Left forelimb (tissue), 1 donor: ENCODE measurements at regions not wholly inside any gene's neighbourhood (a gene's known extent, or its start where the extent isn't known, plus 50 kb on each side); places are given as distances from the start of the nearest gene placed in this dataset.
"Not testable (repeated sequence)": the region's sequence is repeated elsewhere in the genome, so short reads cannot be mapped to it uniquely, and the experiment has no call there.

Experiments used
- DNase-seq: peaks from one replicate; pipeline ENCODE4 v3.0.0-alpha.2; 2018; ENCODE audit warnings: low spot score

DNA sequence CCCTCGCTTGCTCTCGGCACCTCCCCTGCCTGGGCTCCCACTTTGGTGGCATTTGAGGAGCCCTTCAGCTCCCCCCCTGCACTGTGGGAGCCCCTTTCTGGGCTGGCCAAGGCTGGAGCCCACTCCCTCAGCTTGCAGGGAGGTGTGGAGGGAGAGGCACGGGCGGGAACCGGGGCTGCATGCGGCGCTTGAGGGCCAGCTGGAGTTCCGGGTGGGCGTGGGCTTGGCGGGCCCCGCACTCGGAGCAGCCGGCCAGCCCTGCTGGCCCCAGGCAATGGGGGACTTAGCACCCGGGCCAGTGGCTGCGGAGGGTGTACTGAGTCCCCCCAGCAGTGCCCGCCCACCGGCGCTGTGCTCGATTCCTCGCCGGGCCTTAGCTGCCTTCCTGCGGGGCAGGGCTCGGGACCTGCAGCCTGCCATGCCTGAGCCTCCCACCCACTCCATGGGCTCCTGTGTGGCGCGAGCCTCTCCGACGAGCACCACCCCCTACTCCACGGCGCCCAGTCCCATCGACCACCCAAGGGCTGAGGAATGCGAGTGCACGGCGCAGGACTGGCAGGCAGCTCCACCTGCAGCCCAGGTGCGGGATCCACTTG is 730.0 kb upstream of the SEMA6A start:
- not testable (repeated sequence) for DNase-seq

DNA sequence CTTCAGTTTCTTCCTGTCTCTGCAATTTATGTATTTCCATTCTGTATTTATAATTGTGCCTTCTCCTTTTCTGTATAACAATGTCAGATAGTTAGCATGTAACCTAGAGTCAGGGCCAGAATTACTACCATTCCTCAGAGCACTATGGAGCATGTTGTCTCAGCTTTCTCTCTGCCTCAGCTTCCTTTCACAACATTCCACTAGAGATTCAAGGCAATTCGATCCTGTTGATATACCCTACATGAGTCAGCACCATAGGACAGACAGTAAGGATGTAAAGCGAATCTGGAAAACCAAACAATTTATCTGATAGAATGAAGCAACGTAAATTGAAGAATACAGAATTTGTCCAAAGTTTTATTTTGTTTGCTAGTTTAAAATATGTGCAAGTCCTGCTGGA is 728.3 kb upstream of the SEMA6A start:
- DNase-seq, result no peak

DNA sequence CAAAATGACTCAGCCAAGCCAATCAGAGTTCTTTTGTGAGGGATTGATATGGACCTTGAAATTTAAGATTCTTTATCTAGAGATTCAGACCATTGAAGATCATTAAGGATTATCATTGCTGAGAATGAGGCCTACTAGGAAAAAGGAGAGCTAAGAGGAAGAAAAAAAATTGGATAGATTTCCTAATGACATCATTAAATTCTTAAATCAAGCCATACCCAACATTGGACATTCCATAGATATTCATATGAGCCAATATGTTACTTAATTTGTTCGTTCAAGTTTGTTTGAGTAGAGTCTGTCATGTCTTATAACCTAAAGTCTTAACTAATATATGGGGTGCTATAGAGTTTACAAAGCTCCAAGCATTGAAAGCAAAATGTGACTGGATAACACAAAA is 727.9 kb upstream of the SEMA6A start:
- DNase-seq, result no peak

DNA sequence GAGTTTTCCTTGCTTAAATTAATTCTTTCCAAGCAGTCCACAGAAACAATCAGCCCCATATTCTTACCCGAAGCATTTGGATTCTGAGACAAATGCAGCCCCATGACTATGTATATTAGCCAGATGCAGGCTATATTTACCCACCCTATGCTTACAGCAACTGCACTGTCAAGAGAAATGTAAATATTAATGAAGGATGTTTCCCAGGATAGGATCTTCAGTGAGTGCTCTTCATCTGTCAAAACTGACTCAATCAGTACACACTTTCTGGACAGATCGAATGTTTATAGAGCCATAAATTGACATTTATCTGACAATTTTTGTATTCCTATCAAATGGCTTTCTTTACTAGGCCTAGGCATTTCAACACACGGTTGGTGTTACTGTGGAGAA is 725.3 kb upstream of the SEMA6A start:
- no peak for DNase-seq

DNA sequence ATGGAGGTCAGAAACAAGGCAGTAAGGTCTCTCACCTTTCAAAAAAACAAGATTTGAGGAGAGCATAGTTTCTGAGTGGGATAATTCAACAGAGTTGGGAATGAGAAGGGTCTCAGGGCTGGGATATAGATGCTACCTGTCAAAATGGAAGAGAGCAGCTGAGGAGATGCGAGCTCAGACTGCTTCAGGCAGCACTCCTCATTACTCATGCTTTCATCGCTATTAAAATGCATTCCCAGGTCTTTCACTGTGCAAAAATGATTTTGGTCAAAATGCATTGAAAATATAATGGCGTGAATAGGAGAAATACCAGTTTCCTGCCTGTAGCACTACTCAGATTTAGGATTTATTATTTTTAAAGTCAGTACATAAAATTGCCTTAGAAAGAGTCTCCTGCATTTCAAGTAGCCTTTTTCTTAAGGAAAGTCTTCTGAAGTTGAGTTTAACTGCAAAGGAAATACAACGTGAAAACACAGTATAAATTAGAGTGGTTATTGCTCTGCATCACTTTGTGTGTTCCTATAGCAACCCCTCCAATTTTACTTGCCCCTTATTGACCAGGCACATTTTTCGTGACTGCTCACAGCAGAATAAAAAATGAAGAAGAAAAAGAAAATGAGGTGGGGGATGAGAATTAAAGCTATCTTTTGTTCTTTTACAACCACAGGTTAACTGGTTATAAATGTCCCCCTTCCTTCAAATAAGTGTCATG is 724.8 kb upstream of the SEMA6A start:
- DNase-seq, result no peak

DNA sequence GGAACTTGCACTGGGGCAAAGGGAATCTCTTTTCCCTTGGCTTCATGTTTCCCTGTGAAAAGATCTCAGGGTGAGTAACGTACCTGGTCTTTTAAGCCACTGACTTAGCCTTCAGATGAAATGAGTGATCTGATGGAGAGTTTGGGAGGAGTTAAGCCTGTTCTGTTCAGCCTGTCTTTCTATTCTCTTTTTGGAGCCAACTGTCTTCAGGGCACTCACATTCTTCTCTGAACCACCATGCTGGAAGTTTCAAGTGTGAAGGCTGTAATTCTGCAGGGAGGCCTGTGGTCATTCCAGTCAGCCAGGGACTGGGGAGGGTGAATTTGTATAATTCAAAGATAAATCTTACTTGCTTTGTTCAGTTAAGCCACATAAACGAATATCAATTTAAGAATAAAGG is 722.2 kb upstream of the SEMA6A start:
- no peak for DNase-seq

DNA sequence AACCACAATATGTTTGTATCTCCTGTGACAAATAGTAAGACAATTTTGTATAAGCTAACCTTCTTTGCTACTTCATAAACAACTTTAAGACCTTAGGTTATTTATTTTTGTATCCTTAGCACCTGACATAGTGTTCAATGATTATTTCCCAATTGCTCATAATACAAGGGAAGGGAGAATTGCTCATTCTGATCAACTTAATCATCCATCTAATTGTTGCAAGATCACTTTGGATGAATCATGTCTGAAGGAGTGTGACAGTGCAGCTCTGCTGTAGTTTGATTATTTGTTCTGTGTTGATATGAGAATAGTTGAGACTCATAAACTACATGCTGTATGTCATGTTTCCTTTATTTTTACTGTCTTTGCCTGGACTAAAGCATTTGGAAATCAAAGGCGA is 721.3 kb upstream of the SEMA6A start:
- no peak for DNase-seq

DNA sequence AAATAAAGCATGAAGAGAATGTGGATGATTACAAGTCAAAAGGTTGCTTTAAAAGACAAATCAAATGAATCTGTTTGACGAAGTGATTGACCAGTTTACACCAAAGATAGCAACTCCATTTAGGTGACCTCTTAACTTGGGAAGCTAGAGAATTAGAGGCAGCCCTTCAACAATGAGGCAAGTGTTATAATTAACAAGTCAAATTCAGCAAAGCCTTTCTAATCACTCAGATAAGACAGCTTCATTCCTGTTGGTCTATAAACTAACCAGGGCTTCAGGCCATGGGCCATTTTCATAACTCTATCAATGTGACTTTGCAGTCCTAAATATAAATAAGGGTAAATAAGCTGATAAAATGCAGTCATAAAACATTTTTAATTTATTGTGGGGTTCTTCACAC is 712.2 kb upstream of the SEMA6A start:
- DNase-seq, result no peak

DNA sequence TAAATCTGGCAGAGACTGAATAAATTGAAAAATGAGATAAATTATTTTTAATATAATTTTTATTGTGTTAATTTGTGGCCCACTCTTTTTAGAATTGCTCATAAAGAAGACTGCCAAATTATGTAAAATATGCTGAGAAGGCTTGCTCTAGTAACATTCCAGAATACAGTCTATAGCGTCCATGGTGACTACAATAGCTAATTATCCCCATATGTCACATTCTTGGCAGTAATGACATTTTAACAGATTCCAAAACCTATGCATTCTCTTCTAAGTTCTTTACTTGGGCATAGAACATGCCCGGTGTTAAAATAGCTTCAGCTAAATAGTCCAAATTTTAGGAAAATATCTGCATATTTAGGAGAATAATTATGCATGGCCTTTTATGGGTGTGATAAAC is 697.0 kb upstream of the SEMA6A start:
- no peak for DNase-seq

DNA sequence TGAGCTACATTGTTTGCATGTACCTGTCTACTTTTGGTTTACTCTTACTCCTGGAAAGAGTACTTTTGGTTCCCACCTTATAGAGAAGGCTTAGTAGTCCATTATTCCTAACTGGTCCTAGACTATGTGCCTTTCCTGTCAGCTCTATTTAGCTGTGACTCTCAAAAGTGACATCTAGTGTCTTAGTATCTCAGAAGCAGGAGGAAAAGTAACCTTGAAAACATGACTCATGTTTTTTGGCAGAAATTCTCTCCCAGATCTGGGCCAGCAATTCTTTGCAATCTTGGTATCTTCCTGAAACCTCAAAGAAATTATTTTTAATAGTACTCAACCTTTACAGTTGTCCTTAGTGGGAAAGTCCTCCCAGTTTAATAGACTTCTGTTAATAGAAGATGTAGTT is 691.7 kb upstream of the SEMA6A start:
- DNase-seq, result no peak

DNA sequence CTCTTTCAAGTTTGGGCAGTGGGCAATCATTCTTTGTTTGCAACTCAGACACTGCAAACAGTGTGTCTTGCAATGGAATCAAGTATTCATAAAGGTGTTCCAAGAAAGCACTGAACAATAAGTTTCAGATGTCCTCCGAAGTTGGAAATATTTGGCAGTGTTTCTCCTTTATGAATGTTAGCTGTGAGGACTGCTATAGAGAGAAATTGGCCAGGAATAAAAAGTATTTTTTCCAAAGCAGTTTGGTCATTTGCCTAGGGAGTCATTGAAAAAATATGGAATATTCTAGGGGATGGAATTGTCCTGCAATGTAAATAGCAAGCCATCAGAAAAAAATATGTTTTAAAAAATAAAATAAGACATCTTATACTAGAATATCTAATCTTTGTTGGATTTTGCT is 688.6 kb upstream of the SEMA6A start:
- no peak for DNase-seq

DNA sequence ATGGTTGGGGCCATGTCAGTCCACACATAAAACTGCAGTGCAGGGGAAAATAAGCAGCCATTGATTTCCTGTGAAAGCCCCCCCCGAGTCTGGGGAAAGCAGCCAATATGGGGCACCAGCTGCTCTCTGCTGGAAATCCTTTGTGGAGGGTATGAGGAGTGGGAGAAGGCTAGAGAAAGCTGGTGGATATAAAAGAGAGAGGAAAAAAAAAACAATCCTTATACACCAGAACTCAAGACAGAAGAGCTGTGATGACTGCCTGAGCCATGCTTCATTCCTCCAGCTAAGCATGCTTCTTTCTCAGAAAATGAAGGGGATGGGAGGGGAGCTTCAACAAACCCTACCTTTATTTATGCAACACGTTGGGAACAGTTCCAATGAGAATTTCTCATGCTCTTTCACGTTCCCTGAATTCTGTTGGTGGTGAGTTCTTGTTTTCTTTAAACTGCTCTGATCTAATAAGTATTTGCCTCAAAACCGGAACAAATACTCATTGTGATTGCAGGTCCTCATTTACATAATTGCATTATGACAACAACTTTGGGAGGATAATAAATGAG is 688.0 kb upstream of the SEMA6A start:
- no peak for DNase-seq

DNA sequence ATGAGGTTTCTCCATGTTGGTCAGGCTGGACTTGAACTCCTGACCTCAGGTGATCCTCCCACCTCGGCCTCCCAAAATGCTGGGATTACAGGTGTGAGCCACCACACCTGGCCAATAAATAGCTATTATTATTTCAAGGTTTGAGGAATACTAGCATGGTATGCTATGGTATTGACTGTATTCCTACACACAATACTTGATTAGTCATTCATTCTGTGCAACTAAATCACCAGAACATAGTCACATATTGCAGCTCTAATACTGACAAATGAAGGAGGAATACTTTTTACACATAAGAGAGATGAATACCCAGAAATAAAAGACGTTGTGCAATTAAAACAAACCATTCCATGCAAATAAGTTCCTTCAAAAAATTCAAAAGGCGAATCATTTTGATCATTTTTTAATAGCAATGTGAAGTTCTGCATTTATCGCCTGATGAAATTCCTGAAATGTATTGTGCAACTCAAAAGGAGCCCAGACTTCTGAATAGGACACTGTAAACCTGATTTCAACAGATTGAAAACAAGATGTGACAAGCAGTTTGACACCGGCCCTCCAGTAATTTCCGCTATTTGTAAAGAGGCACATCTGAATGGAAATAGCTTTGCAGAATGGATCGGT is 687.4 kb upstream of the SEMA6A start:
- DNase-seq, result no peak

DNA sequence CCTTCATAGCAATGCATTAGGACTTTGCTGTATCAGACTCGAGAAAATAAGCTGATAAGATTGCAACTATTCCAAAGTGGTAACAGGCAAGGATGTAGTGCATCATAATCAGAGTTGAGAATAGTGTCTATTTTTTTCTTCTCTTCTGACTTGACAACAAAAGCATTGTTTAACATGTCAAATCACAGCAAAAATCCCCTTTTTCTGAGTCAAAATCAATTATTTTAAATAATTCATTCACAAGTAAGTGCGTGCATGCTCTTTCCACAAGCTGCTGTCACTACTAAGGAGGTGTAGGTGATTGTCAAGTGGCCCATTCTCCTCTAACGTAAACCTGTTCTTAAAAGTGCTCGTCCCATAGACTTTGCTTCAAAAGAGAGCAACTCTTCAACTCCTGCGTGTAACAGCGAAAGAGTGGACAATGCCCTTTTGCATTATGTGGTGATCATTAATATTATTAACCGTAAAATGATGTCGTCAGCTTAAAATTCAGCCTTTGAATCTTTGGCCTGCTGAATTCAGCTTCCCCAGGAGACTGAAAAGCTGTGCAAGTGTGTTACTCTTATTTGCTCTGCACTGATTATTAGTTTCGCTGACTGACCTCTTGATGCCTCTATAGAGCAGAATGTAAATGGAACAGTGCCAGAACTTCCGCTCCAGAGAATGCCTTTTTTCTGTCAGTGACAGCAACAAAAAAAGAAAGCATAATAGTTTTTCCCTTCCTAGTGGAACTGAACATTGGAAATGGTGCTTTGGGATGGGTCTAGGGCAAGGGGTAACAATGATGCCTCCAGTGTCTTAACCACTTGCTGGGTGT is 680.8 kb upstream of the SEMA6A start:
- DNase-seq, result no peak

DNA sequence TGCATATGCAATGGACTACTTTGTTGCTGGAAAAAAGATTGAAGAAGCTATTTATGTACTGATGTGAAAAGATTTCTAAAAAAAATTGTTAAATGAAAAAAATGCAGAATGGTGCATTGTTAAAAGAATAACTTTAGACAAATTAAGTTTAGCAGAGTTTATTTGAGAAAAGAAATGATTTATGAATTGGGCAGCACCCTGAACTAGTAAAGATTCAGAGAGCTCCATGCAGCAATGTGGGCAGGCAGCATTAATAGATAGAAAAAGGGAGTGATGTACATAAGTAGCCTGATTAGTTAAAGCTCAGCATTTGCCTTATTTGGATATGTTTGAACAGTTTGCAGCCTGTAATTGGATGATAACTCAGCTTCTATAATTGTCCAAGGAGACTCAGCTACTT is 677.9 kb upstream of the SEMA6A start:
- DNase-seq, result no peak

DNA sequence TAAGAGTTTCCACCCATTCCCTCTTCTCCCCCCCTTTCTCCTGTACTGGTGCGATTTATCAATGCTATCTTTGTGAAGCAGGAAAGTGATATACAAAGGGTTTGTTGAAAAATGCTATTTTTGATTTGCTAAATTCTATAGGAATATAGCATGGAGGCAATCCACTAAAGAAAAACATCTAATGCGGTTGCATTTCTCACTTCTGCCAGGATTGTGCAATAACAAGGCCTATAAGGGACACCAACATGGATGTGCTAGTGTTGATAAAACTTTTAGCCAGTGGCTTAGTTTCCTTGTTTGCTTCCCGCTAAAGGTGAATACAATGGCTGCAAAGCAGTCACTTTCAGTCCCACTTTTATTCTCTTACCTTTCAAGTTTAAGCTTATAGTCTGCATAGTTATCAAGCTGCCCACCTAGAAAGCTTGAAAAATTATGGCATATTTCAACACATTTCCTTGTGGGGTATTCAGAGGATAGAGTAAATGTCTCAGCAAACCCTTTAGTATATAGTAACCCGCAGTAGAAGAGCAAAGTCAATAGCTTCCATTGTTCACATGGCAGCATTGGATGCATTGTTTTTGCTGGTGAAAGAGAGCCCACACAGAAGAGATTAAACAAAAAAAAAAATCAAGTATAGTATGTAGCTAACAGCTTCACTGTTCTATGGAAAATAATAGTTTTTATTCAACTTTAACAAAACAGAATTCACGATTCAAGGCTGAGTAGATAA is 674.6 kb upstream of the SEMA6A start:
- DNase-seq, result no peak

DNA sequence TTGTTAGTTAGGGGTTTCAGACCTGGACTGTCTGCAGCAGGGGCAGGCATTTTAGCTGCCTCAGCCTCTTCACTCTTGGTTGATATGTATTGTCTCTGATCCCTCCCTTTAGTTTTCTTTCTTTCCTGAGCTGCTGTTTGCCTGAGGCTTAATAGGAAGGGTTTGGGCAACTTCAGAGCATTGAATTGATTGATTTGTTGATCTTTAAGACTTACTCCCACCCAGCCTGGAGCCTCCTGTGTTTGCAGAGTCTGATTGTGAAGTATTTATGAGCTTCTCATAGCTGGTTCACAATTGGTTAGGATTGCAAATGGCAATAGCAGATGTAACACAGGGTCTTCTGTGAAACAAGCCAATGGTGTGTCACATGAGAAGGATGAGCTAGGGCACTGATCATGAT is 671.8 kb upstream of the SEMA6A start:
- DNase-seq, result no peak

DNA sequence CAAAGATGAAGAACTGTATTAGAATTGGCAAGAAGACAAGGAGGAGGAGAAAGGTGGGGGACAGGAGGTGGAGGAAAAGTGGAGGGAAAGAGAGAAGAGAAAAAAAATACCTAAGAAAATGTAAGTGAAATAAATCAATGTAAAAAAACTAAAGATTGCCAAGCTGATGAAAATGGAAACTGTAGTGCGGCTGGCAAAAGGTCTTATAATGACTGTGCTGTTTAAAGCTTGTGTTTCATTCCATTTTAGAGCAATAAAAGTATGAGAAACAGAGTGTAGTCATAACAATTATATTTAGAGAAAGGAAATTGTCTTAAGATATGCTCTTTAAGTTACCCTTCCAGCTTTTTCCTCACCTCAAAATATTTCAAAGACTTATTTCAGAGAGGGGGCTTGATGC is 670.5 kb upstream of the SEMA6A start:
- no peak for DNase-seq

DNA sequence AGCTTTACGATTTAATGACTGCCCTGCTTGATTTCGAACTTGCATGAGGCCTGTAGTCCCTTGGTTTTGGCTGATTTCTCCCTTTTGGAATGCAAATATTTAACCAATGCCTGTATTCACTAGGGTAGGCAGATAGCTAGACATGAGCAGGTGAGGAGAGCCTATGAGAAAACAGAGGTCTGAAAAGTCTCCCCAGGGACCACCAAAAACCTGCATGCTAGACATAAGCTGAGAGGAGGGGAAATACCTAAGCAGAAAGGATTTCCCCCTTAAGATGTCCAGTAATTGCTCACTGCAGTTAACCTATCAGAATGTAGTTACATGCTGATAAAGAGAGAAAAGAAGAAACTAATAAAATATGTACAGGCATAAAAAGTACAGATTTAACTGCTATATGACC is 667.4 kb upstream of the SEMA6A start:
- no peak for DNase-seq

DNA sequence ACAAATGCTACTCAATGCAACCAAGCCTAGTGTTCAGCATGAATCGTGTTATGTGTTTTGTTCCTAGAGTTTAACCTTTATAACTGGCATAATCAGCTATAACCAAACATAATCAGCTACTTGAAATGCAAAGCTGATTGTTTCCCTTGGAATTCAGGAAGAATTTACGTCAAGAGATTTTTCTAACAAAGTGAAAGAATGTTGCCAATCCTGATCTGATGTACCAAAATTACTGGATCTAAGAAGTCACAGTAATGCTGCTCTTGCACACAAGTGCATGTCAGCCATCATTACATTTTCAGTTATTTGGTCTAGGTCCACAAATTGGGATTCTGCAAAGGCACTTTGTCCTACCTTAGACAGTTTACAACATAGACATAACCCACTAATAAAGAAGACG is 662.3 kb upstream of the SEMA6A start:
- DNase-seq, result no peak

DNA sequence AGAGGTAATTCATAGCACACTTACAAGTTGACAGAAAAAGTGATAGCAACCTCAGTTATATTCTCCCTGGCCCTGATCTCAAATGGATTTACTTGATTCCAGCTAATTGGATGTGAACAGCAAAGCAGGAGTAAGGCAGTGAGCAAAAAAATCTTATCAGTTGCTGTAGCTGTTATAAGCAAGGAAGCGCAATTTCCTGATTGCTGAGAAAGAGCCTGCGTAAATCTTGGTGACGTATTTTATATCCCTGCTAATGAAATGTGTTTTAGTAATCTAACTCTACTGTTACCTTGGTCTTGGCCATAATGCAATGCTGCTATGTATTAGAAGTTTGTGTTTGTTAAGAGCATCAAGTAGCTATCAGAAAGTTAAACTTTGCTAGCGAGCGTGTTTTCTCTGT is 661.2 kb upstream of the SEMA6A start:
- DNase-seq, result no peak

DNA sequence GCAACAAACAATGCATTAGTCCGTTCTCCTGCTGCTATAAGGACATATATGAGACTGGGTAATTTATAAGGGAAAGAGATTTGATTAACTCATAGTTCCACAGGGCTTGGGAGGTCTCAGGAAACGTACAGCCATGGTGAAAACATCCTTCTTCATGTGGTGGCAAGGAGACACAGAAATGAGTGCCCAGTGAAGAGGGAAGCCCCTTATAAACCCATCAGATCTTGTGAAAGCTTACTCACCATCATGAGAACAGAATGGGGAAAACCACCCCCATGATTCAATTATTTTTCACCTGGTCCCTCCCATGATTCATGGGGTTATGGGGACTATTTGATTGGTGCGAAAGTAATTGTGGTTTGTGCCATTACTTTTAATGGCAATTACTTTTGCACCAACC is 655.8 kb upstream of the SEMA6A start:
- DNase-seq, result no peak
